Activated CD8-positive, alpha-beta memory T cell treated with anti-CD3 and anti-CD28 coated beads, Interleukin-2, amount 50 U/mL, for 4 hours (primary cell): ENCODE measurements at regions not wholly inside any gene's neighbourhood (a gene's known extent, or its start where the extent isn't known, plus 50 kb on each side); places are given as distances from the start of the nearest gene placed in this dataset.

ENCODE experiments used
- DNase-seq: peaks from one replicate; pipeline ENCODE4 v3.0.0-alpha.2; 2020

GRCh38 chr4:153109296-153109849 lies 94.9 kb upstream of the TRIM2 start:
- DNase-seq, result no peak

DNA sequence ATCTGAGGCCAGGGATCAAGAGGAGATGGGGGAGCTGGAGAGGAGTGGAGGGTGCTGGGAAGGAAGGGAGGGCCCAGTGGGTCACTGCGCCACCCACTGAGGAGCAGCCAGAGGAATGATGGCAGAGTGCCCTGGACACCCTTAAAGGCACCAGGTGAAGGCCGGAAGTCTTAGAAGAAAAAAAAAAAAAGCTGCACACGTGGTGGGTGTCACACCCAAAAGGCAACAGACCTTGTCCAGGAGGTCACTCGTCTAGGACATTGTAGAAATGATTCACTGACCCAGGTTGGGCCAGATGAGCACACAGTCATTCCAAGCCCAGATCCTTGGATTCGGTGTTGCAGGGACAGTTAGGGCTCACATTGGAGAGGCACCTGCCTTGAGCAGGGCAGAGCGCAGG lies 93.5 kb upstream of the TRIM2 start:
- no peak for DNase-seq

DNA sequence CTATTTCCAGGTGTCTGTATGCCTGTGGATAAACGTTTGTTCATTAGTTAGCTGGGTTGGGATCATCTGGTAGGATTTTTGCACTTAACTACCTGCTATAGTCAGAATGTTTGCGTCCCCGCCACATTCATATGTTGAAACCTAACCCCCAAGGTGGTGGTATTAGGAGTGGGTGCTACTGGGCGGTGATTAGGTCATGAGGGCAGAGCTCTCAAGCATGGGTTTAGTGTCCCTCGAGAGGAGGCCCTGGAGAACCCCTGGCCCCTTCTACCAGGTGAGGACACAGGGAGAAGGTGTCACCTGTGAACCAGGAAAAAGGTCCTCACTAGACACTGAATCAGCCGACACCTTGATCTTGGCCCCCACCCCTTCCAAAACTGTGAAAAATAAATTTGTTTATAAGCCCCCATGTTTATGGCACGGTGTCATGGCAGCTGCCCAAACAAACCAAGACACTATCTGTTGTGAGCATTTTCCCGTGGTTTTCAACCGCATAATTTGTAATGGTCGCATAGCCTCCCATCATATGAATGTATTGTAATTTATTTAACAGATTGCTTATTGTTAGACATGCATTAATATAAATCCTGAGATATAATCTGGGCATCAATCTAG lies 92.7 kb upstream of the TRIM2 start:
- no peak for DNase-seq

DNA sequence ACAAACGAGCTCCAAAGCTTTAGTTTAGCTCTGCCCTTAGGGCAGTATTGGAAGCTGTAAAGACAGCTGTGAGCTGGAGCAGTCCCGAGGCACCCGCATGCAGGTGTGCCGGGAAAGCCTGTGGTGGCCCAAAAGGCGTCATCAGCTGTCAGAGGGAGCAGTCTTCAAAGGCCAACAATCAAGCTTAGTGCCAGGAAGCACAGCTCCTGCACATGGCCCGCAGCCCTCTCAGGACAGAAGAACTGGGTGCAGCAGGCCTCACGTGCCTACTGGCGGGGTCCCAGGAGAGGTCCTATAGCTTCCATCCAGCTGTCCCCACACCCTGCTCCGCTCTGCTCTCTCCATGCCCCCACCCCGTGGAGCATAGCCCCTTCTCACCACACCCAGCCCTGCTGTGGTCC lies 92.2 kb upstream of the TRIM2 start:
- DNase-seq, result peak; percentile 43

- no peak for DNase-seq
These were observed 91.0 kb upstream of the TRIM2 start for GRCh38 chr4:153113061-153113837.

- DNase-seq, result no peak
These were observed 90.5 kb upstream of the TRIM2 start for GRCh38 chr4:153113838-153114105.

- DNase-seq, result peak; percentile 45
These were observed 89.4 kb upstream of the TRIM2 start for GRCh38 chr4:153114771-153115321.

DNA sequence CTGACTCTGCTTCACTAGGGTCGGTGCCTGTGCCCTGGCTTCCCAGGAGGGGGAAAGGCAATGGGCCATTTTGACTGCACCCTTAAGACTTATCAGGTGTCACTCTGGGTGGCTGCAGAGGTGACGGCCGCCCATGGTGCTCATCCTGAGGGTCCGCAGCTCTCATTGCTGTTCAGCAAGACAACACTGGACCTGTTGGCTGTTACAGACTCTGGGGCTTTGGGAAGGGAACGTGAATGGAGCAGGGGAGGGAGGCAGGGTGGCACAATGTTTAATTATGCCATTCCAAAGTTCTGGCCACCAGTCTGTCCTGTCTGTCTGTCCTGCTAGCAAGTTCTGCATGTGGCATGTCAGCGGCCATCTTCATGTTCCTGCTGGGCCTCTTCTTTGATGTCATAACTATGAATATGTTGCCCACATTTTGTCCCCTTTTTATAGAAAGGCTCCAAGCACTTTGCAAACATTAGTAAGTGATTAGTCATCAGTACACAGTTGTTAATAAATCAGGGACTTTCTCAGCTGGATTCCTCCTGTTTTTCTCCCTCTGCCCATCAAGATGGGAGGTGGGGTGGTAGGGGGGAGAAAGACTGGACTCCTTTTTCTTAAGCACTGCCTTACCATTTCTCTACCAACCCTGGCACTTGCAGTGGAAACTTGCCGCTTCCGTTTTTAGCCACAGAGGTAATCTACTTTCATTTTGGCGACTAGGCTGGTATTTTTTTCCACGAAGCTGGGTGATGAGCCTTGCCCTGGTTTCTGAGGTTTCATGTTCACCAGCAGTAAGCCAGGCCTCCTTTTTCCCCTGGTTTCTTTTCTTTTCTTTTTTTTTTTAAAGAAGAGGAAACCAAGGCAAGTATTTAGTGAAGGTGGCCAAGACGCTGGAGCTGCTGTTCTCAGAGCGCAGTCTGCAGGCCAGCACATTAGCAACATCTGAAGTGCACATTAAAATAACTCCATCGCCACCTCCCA lies 88.6 kb upstream of the TRIM2 start:
- peak; percentile 66 for DNase-seq

- no peak for DNase-seq
These were observed 88.0 kb upstream of the TRIM2 start for GRCh38 chr4:153116291-153116680.

- DNase-seq, result no peak
These were observed 87.4 kb upstream of the TRIM2 start for GRCh38 chr4:153116801-153117200.

GRCh38 chr4:153117554-153117953 lies 86.7 kb upstream of the TRIM2 start:
- no peak for DNase-seq

DNA sequence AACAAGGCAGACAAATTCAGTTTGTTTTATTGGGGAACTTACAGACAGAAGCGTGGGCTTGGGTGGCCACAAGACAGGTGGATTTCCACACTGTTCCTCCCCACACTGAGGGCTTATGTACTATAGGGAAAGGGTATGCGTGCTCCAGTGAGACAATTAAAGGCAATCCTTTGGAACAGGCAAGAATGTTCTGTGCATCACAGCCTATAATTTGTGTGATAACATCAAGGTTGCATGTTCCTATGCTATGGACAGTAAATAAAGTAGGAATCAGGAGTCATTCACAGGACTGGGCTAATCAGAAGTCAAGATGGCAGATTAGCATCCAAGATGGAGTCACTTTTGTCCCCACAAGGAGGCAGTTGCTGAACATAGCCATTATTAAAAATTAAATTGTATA lies 84.6 kb upstream of the TRIM2 start:
- no peak for DNase-seq

- DNase-seq, result no peak
These were observed 84.0 kb upstream of the TRIM2 start for GRCh38 chr4:153120235-153120634.

DNA sequence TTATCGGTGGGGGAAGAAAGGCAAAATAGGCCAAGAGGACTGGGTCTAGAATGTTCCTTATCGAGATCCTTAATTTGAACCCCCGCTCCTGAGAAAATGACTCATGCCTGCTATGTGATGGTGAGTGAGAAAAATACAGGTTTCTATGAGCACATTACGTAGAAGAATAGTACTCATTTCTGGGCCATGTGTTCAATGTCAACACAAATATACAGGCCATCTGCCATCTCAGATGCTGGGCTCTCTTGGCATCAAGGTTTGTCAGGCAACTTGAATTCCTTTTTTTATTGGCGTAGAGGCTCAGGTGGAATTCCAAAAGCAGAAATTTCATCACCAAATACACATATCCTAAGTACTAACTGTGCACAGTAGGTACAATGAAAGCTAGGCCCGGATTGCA lies 81.4 kb upstream of the TRIM2 start:
- DNase-seq, result no peak

GRCh38 chr4:153126137-153126536 lies 78.1 kb upstream of the TRIM2 start:
- DNase-seq, result no peak

GRCh38 chr4:153127760-153128494 lies 76.3 kb upstream of the TRIM2 start:
- DNase-seq, result peak; percentile 86

DNA sequence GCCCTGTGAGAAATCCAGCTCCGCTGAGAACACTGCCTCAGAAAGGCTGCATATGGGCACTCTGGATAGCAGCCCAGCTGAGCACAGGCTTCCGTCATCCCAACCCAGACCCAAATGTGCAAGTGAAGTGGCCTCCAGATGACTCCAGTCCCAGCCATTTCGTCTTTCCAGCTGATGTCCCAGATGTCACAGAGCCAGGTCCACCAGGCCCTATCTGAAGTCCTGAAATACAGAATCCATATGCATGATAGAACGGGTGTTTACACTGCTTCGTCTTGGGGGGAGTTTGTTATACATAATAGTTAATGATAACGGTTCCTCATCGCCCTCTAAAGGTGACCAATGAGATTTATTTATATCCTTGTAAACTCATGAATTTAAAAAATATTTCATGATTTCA lies 72.6 kb upstream of the TRIM2 start:
- DNase-seq, result no peak

- no peak for DNase-seq
These were observed 67.1 kb upstream of the TRIM2 start for GRCh38 chr4:153137159-153137558.

DNA sequence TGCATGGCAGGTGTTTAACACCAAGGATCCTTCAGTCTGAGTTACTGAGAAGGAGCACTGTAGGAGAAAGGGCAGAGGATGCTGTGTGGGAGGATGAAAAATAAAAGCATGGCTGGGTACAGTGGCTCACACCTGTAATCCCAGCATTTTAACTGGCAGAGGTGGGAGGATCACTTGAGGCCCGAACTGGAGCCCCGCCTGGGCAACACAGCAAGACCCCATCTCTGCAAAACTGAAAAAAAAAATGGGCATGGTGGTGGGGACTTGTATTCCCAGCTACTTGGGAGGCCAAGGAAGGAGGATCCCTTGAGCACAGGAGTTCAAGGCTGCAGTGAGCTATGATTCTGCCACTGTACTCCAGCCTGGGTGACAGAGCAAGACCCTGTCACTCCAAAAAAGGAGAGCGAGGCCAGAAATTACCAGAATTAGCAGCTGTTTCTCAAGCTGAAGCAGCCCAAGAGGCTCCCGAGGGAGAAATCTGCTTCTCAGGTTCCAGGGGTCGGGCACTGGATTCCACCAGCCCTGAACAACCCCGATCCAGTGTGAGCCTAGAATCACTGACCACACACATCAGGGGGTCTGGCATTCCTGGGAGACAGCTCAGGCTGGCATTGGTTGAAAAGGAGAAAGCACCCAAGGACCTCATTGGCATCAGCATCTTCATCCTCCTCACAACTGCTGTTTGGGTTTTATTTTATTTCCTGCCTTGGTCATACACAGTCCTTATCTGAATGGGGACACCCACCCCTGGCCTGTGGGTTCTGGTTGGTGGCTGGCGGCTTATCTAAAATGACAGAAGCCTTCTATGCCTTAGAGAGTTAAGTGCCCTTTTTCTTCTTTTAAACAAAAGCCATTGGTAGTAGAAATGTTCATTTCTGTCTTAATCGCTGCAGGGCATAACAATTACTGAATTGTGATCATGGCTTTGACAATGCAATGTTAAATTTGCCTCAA lies 66.3 kb upstream of the TRIM2 start:
- no peak for DNase-seq

GRCh38 chr4:153138736-153139135 lies 65.5 kb upstream of the TRIM2 start:
- DNase-seq, result no peak

DNA sequence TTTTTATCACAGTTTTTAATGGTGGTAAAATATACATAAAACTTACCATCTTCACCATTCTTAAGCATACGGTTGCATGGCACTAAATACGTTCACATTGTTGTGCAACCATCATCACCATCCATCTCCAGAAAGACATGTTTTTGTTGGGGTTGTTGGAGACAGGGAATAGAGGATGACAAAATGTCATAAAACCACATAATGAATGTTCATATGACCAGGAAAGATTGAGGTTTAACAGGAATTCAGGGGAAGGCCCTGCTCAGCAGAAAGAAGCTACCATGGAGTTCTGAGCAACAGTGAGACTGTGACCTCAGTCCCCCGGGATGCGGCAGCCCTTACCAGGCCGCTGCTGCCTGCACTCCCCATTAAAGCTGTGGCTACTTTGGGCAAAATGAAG lies 63.9 kb upstream of the TRIM2 start:
- no peak for DNase-seq
